ENCODE measurements at regions not wholly inside any gene's neighbourhood (a gene's known extent, or its start where the extent isn't known, plus 50 kb on each side); places are given as distances from the start of the nearest gene placed in this dataset.

- DNase-seq, result no peak
- no peaks in the 10 kb centered on the region for H3K9me3 ChIP-seq
- H3K27ac ChIP-seq, result no peak overlapping the region
- 69 to 75% methylated on average over 5 of the region's 5 CpGs for WGBS, 2 donors
- H3K4me1 ChIP-seq, result no peaks in the 10 kb centered on the region
- intact Hi-C loops (cut with DNase I; ENCODE audit: low total_unique reads), result no loop called here
- no peak overlapping the region for H3K4me3 ChIP-seq
- no peaks in the 10 kb centered on the region for H3K27me3 ChIP-seq
- no peaks in the 10 kb centered on the region for H3K36me3 ChIP-seq (ENCODE audit: low read depth, missing control alignments)
- TF ChIP-seq POLR2A (IDR thresholded peaks at IDR 0.05) (no peak), CTCF (IDR thresholded peaks at IDR 0.05) (no peak)
These were observed 534.0 kb downstream of the NPHP4 start for GRCh38 chr1:5458248-5458647.

- Histone ChIP-seq H3K27me3 (no peaks in the 10 kb centered on the region), H3K4me1 (no peaks in the 10 kb centered on the region), H3K36me3 (ENCODE audit: low read depth, missing control alignments) (no peaks in the 10 kb centered on the region), H3K9me3 (no peaks in the 10 kb centered on the region), H3K27ac (no peak overlapping the region), H3K4me3 (no peak overlapping the region)
- intact Hi-C loops (cut with DNase I; ENCODE audit: low total_unique reads), result no loop called here
- TF ChIP-seq CTCF (IDR thresholded peaks at IDR 0.05), result no peak
- WGBS, 2 donors, result 56 to 59% methylated on average over 15 to 16 of the region's 16 CpGs
- no peak for DNase-seq
These were observed 536.0 kb downstream of the NPHP4 start for GRCh38 chr1:5456090-5456811.

GRCh38 chr1:5455651-5456050 is 536.6 kb downstream of the NPHP4 start:
- no peaks in the 10 kb centered on the region for H3K27me3 ChIP-seq
- DNase-seq, result no peak
- intact Hi-C loops (cut with DNase I; ENCODE audit: low total_unique reads), result no loop called here
- no peaks in the 10 kb centered on the region for H3K4me1 ChIP-seq
- H3K36me3 ChIP-seq (ENCODE audit: low read depth, missing control alignments), result no peaks in the 10 kb centered on the region
- H3K9me3 ChIP-seq, result no peaks in the 10 kb centered on the region
- no peak overlapping the region for H3K4me3 ChIP-seq
- no peak overlapping the region for H3K27ac ChIP-seq
- WGBS, 2 donors, result 45 to 52% methylated on average over 8 of the region's 8 CpGs
- TF ChIP-seq POLR2A (IDR thresholded peaks at IDR 0.05) (no peak), CTCF (IDR thresholded peaks at IDR 0.05) (no peak)

- no peak for TF ChIP-seq POLR2A (IDR thresholded peaks at IDR 0.05)
- TF ChIP-seq CTCF (IDR thresholded peaks at IDR 0.05), result no peak
- intact Hi-C loops (cut with DNase I; ENCODE audit: low total_unique reads), result no loop called here
- no peaks in the 10 kb centered on the region for H3K27me3 ChIP-seq
- no peaks in the 10 kb centered on the region for H3K36me3 ChIP-seq (ENCODE audit: low read depth, missing control alignments)
- DNase-seq, result no peak
- 67 to 72% methylated on average over 8 to 9 of the region's 9 CpGs for WGBS, 2 donors
- no peaks in the 10 kb centered on the region for H3K9me3 ChIP-seq
- no peak overlapping the region for H3K27ac ChIP-seq
- H3K4me3 ChIP-seq, result no peak overlapping the region
- no peaks in the 10 kb centered on the region for H3K4me1 ChIP-seq
These were observed 537.2 kb downstream of the NPHP4 start for GRCh38 chr1:5455056-5455455.

GRCh38 chr1:5453347-5453746 is 538.9 kb downstream of the NPHP4 start:
- WGBS, 2 donors, result 87 to 91% methylated on average over 8 of the region's 8 CpGs
- intact Hi-C loops (cut with DNase I; ENCODE audit: low total_unique reads), result no loop called here

More at GRCh38 chr1:5453347-5453746, 538.9 kb downstream of the NPHP4 start:
- no peaks in the 10 kb centered on the region for H3K36me3 ChIP-seq (ENCODE audit: low read depth, missing control alignments)
- H3K9me3 ChIP-seq, result no peaks in the 10 kb centered on the region
- H3K4me1 ChIP-seq, result no peaks in the 10 kb centered on the region
- no peak for DNase-seq
- H3K27me3 ChIP-seq, result no peaks in the 10 kb centered on the region
- no peak overlapping the region for H3K27ac ChIP-seq
- no peak overlapping the region for H3K4me3 ChIP-seq
- TF ChIP-seq POLR2A (IDR thresholded peaks at IDR 0.05), result no peak
- TF ChIP-seq CTCF (IDR thresholded peaks at IDR 0.05), result no peak
